ENCODE measurements at regions not wholly inside any gene's neighbourhood (a gene's known extent, or its start where the extent isn't known, plus 50 kb on each side); places are given as distances from the start of the nearest gene placed in this dataset.

GRCh38 chr3:8173892-8174291 lies 327.7 kb upstream of the LMCD1 start:
- H3K79me1 ChIP-seq (ENCODE audit: low read depth in 1 of 2, low read length in 2 of 2), result no peaks in the 10 kb centered on the region
- H2BK120ac ChIP-seq (ENCODE audit: low read depth, low read length), result no peak overlapping the region
- ChIA-PET CTCF (no interaction called here), POLR2A (ENCODE audit: unreplicated experiment) (no interaction called here)
- in situ Hi-C loops (cut with MboI; ENCODE audit: low sequenced_read_pairs), result no loop called here
- H4K20me1 ChIP-seq (ENCODE audit: insufficient read depth, low read length), result no peaks in the 10 kb centered on the region
- no peaks in the 10 kb centered on the region for H3K9me1 ChIP-seq (ENCODE audit: insufficient read depth, low read length)
- ATAC-seq (ENCODE audit: low read depth), result no peak
- no peak overlapping the region for H3K18ac ChIP-seq (ENCODE audit: low read depth, low read length)
- no peak overlapping the region for H3K4me2 ChIP-seq (ENCODE audit: low read depth, low read length)
- H2BK15ac ChIP-seq (ENCODE audit: low read depth, low read length), result no peak overlapping the region
- H3K9me3 ChIP-seq (ENCODE audit: control insufficient read depth, insufficient read depth, low read length), result peaks cover 2% of the 10 kb centered on the region; the same call in 1 of the 2 replicates
- no peak overlapping the region for H2AK5ac ChIP-seq (ENCODE audit: low read depth, low read length)
- H3K4me1 ChIP-seq (ENCODE audit: control insufficient read depth, insufficient read depth, low read length), result no peaks in the 10 kb centered on the region
- dilution Hi-C loops (cut with HindIII; ENCODE audit: low sequenced_read_pairs, unreplicated experiment), result no loop called here
- no peak overlapping the region for H4K91ac ChIP-seq (ENCODE audit: insufficient read depth, low read depth, low read length)
- H3K36me3 ChIP-seq (ENCODE audit: control insufficient read depth, insufficient read depth, low read length), result no peaks in the 10 kb centered on the region
- no peak overlapping the region for H2AK9ac ChIP-seq (replicated peaks; ENCODE audit: low read depth, low read length, poor library complexity)
- no peak overlapping the region for H3K56ac ChIP-seq (ENCODE audit: extremely low read depth, insufficient read depth, low read length)
- H3K14ac ChIP-seq (replicated peaks; ENCODE audit: low read depth, low read length), result no peak overlapping the region
- TF ChIP-seq RCOR1 (IDR thresholded peaks at IDR 0.05; ENCODE audit: insufficient replicate concordance, low read length) (no peak), RFX5 (IDR thresholded peaks at IDR 0.05; ENCODE audit: low read depth, low read length) (no peak), NFE2L2 (IDR thresholded peaks at IDR 0.05; ENCODE audit: low read depth, low read length) (no peak), POLR2A (IDR thresholded peaks at IDR 0.05; ENCODE audit: low read depth, low read length) (no peak), BHLHE40 (IDR thresholded peaks at IDR 0.05; ENCODE audit: low read depth, low read length) (no peak), CEBPB (IDR thresholded peaks at IDR 0.05; ENCODE audit: low read depth, low read length) (no peak), MAZ (IDR thresholded peaks at IDR 0.05; ENCODE audit: borderline replicate concordance, low read depth, low read length) (no peak), CHD1 (IDR thresholded peaks at IDR 0.05; ENCODE audit: low read depth, low read length) (no peak), RAD21 (IDR thresholded peaks at IDR 0.05; ENCODE audit: low read length) (no peak), ELK1 (IDR thresholded peaks at IDR 0.05; ENCODE audit: borderline replicate concordance, low read depth, low read length) (no peak), USF2 (IDR thresholded peaks at IDR 0.05; ENCODE audit: low read depth, low read length) (no peak), FOS (IDR thresholded peaks at IDR 0.05; ENCODE audit: low read depth, low read length) (no peak), MXI1 (IDR thresholded peaks at IDR 0.05; ENCODE audit: borderline replicate concordance, low read depth, low read length) (no peak), CTCF (conservative IDR thresholded peaks at IDR 0.05; ENCODE audit: low read depth, low read length) (no peak), SMC3 (IDR thresholded peaks at IDR 0.05; ENCODE audit: low read depth, low read length) (no peak), MAFK (IDR thresholded peaks at IDR 0.05; ENCODE audit: low read depth, low read length) (no peak)
- no peak overlapping the region for H3K23ac ChIP-seq (ENCODE audit: low read depth, low read length)
- H4K8ac ChIP-seq (ENCODE audit: low read depth in 2 of 2, low read length in 2 of 2), result no peak overlapping the region
- DNase-seq, result no peak
- H3K27ac ChIP-seq (ENCODE audit: insufficient read depth, low read length), result no peak overlapping the region
- H3K4ac ChIP-seq (ENCODE audit: low read depth, low read length), result no peak overlapping the region
- H4K5ac ChIP-seq (ENCODE audit: low read depth, low read length), result no peak overlapping the region
- H3K9ac ChIP-seq (ENCODE audit: low read depth, low read length), result no peak overlapping the region
- no peak overlapping the region for H2AFZ ChIP-seq (replicated peaks; ENCODE audit: low read length, poor library complexity)
- no TSS peak for BruUV-seq (replicated peaks)
- WGBS, 2 experiments (ENCODE audit: extremely low coverage in 2 of 2, insufficient read length in 1 of 2), result no CpG with 5 or more reads among the region's 2 CpGs
- no peak overlapping the region for H2BK20ac ChIP-seq (ENCODE audit: low read depth, low read length)
- no peak overlapping the region for H3K4me3 ChIP-seq (ENCODE audit: insufficient read depth, low read depth, low read length)
- no peak overlapping the region for H2BK5ac ChIP-seq (ENCODE audit: low read depth, low read length, poor library complexity, severe bottlenecking)
- no peaks in the 10 kb centered on the region for H3K27me3 ChIP-seq (ENCODE audit: control insufficient read depth, insufficient read depth, low read length)
- intact Hi-C loops (cut with micrococcal nuclease), result no loop called here

Data from IMR-90 (cell line).